ENCODE measurements at regions not wholly inside any gene's neighbourhood (a gene's known extent, or its start where the extent isn't known, plus 50 kb on each side); places are given as distances from the start of the nearest gene placed in this dataset.
"Not testable (repeated sequence)": the region's sequence is repeated elsewhere in the genome, so short reads cannot be mapped to it uniquely, and the experiment has no call there.

DNA sequence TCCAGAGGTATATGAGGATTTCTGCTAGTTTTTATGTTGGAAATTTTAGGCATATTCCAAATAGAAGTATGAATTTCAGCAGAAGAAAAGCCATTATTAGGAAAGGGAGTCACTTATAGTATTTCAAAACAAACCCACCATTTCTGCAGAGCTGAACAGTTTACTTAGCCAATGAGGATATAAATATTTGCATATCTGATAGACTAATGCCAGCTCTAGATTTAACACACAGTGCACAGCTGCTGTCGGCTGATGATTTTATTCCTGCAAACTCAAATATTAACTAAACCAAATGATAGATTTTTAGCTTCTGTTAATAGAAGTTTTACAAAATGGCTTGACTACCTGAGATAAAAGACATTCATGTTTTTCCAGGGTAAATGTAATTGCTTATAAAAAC lies 375.8 kb upstream of the FANCL start:
- intact Hi-C loops (cut with micrococcal nuclease) = no loop called here

DNA sequence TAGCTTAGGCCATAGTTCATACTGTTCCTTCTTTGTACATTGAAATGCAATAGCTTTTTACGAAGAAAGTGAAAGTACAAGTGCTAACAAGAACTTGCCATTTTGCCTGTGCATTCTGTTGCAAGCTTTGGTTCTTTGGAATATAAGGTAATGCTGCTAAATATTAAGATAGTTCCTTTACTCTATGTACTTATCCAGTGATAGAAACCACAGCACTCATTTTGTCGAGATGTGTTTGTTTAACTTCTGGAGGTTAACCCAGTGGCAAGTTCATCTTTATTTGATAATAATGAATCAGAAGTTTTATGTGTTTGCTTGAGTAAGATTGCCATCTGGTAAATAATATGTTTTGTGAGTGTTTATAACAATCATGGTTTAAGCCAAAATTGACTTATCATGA lies 373.1 kb upstream of the FANCL start:
- no peak for DNase-seq (ENCODE audit: low spot score)
- Mint-ChIP-seq H3K27me3 (ENCODE audit: low read depth) (peaks cover under 1% of the 10 kb centered on the region), H3K9me3 (no peaks in the 10 kb centered on the region), H3K4me1 (ENCODE audit: low read depth) (no peaks in the 10 kb centered on the region), H3K27ac (no peak overlapping the region), H3K36me3 (ENCODE audit: low read depth) (no peaks in the 10 kb centered on the region), H3K4me3 (ENCODE audit: low read depth) (no peak overlapping the region)
- intact Hi-C loops (cut with micrococcal nuclease) = no loop called here

More for the DNA sequence above, 375.8 kb upstream of the FANCL start:
- Mint-ChIP-seq H3K36me3 (ENCODE audit: low read depth) (no peaks in the 10 kb centered on the region), H3K4me1 (ENCODE audit: low read depth) (no peaks in the 10 kb centered on the region), H3K9me3 (no peaks in the 10 kb centered on the region), H3K4me3 (ENCODE audit: low read depth) (no peak overlapping the region), H3K27me3 (ENCODE audit: low read depth) (peaks cover 4% of the 10 kb centered on the region), H3K27ac (no peak overlapping the region)
- DNase-seq (ENCODE audit: low spot score) = no peak

DNA sequence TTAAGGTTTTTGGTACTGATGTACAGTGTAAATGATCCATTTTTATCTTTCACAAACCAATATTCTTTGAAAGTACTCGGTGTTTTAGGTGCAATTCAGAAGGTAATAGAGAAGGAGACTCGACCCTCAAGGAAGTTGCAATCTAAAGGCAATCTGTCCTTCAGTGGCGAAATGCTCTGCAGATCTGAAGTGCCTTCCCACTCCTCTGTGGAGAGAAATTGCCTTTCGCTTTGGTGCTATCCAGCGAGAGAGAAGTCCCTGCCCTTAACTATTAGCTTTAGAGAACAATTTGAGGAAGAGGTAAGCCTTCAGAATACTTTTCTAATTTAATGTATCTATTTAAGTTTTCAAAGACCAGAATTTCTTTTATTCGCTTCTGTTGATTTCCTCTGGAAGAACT lies 371.8 kb upstream of the FANCL start:
- DNase-seq (ENCODE audit: low spot score) = no peak
- no peak overlapping the region for H3K4me3 Mint-ChIP-seq (ENCODE audit: low read depth)
- intact Hi-C loops (cut with micrococcal nuclease) = no loop called here
- no peak overlapping the region for H3K27ac Mint-ChIP-seq
- H3K9me3 Mint-ChIP-seq = no peaks in the 10 kb centered on the region
- no peaks in the 10 kb centered on the region for H3K36me3 Mint-ChIP-seq (ENCODE audit: low read depth)
- no peaks in the 10 kb centered on the region for H3K4me1 Mint-ChIP-seq (ENCODE audit: low read depth)
- H3K27me3 Mint-ChIP-seq (ENCODE audit: low read depth) = no peaks in the 10 kb centered on the region

DNA sequence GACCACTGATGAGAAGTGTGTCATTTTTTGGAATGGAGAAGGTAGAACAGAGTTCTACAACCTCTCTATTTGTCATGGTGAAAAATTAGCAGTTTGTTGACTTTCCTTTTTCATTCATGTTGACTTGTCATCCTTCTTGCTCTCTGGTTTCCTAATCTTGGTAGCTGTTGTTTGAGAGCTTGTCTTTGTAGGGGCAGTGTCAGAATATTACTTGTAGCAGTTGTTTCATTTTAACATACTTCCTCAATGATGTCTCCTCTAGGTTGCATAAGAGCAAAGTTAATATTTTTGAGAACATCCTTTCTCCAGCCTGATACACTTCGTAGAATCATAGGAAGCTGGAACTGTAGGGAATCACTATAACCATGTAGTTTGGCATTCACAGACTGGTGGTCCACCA lies 368.2 kb upstream of the FANCL start:
- Mint-ChIP-seq H3K4me1 (ENCODE audit: low read depth) (no peaks in the 10 kb centered on the region), H3K27me3 (ENCODE audit: low read depth) (no peaks in the 10 kb centered on the region), H3K36me3 (ENCODE audit: low read depth) (no peaks in the 10 kb centered on the region), H3K4me3 (ENCODE audit: low read depth) (no peak overlapping the region), H3K9me3 (no peaks in the 10 kb centered on the region), H3K27ac (no peak overlapping the region)
- DNase-seq (ENCODE audit: low spot score) = no peak
- intact Hi-C loops (cut with micrococcal nuclease) = no loop called here

DNA sequence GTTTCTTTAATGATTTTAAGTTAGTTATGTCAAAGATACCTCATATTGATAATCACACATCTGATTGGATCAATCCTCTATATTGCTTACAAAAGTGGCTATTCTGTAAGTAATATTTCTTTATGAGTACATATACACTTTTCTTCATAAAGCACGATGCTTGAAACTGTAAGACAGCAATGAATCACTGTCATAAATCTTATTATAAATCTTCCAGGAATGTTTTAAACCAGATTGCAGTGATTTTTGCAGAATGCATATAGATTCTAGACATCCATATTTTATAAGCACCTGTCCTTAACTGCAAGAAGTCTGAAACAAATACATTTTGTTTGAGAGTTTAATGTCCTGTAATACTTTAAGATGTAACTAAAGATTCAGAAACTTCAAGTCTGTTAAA lies 367.0 kb upstream of the FANCL start:
- H3K4me3 Mint-ChIP-seq (ENCODE audit: low read depth) = no peak overlapping the region
- no peaks in the 10 kb centered on the region for H3K4me1 Mint-ChIP-seq (ENCODE audit: low read depth)
- intact Hi-C loops (cut with micrococcal nuclease) = no loop called here
- H3K9me3 Mint-ChIP-seq = no peaks in the 10 kb centered on the region
- no peak overlapping the region for H3K27ac Mint-ChIP-seq
- H3K27me3 Mint-ChIP-seq (ENCODE audit: low read depth) = no peaks in the 10 kb centered on the region
- no peaks in the 10 kb centered on the region for H3K36me3 Mint-ChIP-seq (ENCODE audit: low read depth)
- no peak for DNase-seq (ENCODE audit: low spot score)

DNA sequence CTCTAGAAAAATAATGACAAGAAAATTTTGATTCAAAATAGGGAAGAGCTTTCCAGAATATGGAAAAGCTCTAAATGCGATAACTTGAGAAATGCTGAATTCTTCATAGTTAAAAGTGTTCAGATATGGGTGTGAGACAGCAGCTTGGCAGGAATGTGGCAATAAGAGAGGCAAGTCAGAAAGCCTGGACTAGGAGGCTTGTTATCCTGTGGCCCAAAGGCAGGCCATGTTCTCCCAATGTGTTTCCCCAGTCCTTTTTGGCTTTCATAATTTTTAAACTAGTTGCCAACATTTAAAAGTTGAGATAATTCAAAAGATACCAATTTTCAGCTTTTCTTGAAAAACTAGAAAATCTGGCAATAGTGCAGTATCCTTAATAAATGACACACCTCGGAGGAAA lies 366.3 kb upstream of the FANCL start:
- Mint-ChIP-seq H3K36me3 (ENCODE audit: low read depth) (no peaks in the 10 kb centered on the region), H3K9me3 (no peaks in the 10 kb centered on the region), H3K27ac (no peak overlapping the region), H3K4me1 (ENCODE audit: low read depth) (no peaks in the 10 kb centered on the region), H3K4me3 (ENCODE audit: low read depth) (no peak overlapping the region), H3K27me3 (ENCODE audit: low read depth) (no peaks in the 10 kb centered on the region)
- intact Hi-C loops (cut with micrococcal nuclease) = no loop called here
- DNase-seq (ENCODE audit: low spot score) = no peak

DNA sequence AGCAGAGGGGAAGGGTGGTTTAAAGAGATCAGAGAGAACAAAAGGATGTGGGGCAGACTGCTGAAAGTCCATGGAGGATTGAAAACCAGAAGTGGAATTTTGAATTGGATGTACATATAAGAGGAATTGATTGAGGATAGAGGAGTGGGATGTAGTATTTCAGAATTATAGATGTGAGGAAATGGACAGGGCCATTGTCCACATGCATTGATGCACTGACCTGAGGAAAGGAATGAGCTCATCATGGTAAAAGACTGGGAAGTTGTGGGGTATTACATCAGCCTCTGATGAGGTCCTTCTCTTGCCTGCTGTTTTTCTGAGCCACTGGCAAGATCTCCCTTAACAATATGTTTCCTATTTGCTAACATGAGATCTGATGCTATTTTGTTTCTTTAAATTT lies 365.7 kb upstream of the FANCL start:
- Mint-ChIP-seq H3K4me3 (ENCODE audit: low read depth) (no peak overlapping the region), H3K27me3 (ENCODE audit: low read depth) (no peaks in the 10 kb centered on the region), H3K36me3 (ENCODE audit: low read depth) (no peaks in the 10 kb centered on the region), H3K4me1 (ENCODE audit: low read depth) (no peaks in the 10 kb centered on the region), H3K9me3 (no peaks in the 10 kb centered on the region), H3K27ac (no peak overlapping the region)
- intact Hi-C loops (cut with micrococcal nuclease) = no loop called here
- DNase-seq (ENCODE audit: low spot score) = no peak

DNA sequence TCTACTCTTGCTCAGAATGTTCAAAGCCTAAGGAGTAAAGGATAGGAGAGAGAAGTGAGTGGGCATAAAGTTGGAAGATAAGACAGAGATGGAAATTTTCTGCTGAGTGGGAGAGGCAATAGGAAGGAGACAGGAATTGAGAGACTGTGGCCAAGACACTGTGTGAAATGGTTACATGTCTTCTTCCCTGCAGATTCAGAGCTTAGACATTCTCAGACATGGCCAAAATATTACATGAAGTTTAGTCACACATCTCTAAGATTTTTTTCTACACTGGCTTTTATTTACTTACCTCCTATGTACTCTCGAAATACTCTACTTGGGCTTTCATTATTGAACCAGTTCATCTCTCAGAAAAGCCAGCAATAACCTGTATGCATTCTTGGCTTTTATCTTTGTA lies 363.0 kb upstream of the FANCL start:
- no peaks in the 10 kb centered on the region for H3K9me3 Mint-ChIP-seq
- DNase-seq (ENCODE audit: low spot score) = no peak
- no peaks in the 10 kb centered on the region for H3K36me3 Mint-ChIP-seq (ENCODE audit: low read depth)
- H3K4me1 Mint-ChIP-seq (ENCODE audit: low read depth) = no peaks in the 10 kb centered on the region
- intact Hi-C loops (cut with micrococcal nuclease) = no loop called here
- H3K27me3 Mint-ChIP-seq (ENCODE audit: low read depth) = no peaks in the 10 kb centered on the region
- no peak overlapping the region for H3K27ac Mint-ChIP-seq
- no peak overlapping the region for H3K4me3 Mint-ChIP-seq (ENCODE audit: low read depth)

DNA sequence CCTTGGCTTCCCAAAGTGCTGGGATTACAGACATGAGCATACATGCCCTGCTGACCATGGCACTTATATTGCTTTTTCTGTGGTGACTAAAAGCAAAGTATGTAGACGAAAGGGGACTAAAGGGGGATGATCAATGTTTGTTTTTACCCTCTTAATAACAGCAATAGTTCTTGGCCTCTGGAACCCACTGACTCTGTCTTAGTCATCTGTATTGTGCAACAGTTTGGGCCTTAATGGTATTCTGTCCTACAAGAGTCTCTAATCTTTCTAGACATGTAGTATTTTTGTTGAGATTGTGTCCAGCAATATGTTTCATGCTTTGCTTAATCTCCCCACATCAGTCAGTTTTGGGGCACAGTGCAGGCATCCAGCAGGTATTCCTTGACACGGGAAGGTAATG lies 359.9 kb upstream of the FANCL start:
- DNase-seq (ENCODE audit: low spot score) = no peak
- H3K9me3 Mint-ChIP-seq = no peaks in the 10 kb centered on the region
- H3K4me3 Mint-ChIP-seq (ENCODE audit: low read depth) = no peak overlapping the region
- H3K4me1 Mint-ChIP-seq (ENCODE audit: low read depth) = no peaks in the 10 kb centered on the region
- no peaks in the 10 kb centered on the region for H3K27me3 Mint-ChIP-seq (ENCODE audit: low read depth)
- intact Hi-C loops (cut with micrococcal nuclease) = no loop called here
- no peaks in the 10 kb centered on the region for H3K36me3 Mint-ChIP-seq (ENCODE audit: low read depth)
- H3K27ac Mint-ChIP-seq = no peak overlapping the region

DNA sequence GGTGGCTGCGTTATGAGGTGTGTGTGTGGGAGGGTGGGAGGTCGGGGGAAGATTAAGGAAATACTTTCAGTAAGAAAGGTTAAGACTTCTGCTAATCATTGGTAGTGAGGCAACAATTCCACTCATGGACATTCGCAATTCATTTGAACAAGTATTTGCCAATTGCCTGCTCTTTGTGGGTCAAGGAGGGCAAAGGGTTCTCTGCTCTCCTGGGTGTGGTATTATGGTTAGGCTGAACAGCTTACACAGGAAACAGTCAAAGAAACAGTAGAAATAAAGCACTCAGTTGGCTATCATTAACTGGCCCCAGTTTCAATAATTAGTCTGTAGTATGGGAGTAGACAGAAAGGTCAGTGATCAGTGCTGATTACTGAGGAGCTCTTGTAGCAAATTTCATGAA lies 357.0 kb upstream of the FANCL start:
- DNase-seq (ENCODE audit: low spot score) = no peak
- Mint-ChIP-seq H3K4me3 (ENCODE audit: low read depth) (no peak overlapping the region), H3K9me3 (no peaks in the 10 kb centered on the region), H3K27ac (no peak overlapping the region), H3K4me1 (ENCODE audit: low read depth) (no peaks in the 10 kb centered on the region), H3K36me3 (ENCODE audit: low read depth) (no peaks in the 10 kb centered on the region), H3K27me3 (ENCODE audit: low read depth) (no peaks in the 10 kb centered on the region)
- intact Hi-C loops (cut with micrococcal nuclease) = no loop called here

DNA sequence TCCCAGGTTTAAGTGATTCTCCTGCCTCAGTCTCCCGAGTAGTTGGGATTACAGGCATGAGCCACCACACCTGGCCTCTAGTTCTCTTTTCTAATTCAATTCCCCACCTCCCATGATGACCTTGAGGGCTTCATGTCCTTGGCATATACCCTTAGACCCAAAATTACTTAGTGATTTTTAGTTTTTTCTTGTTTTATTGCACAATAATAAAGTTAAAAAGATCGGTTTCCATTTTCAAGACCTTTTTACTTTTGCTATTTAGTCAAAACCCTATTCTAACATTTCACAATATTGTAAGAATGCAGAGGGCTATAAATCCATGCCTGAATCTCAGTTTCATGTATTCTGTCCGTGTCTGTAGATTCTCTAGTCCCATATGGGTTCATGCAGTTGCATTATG lies 354.6 kb upstream of the FANCL start:
- no peaks in the 10 kb centered on the region for H3K36me3 Mint-ChIP-seq (ENCODE audit: low read depth)
- intact Hi-C loops (cut with micrococcal nuclease) = no loop called here
- no peaks in the 10 kb centered on the region for H3K4me1 Mint-ChIP-seq (ENCODE audit: low read depth)
- no peaks in the 10 kb centered on the region for H3K27me3 Mint-ChIP-seq (ENCODE audit: low read depth)
- no peak for DNase-seq (ENCODE audit: low spot score)
- H3K27ac Mint-ChIP-seq = no peak overlapping the region
- H3K9me3 Mint-ChIP-seq = no peaks in the 10 kb centered on the region
- no peak overlapping the region for H3K4me3 Mint-ChIP-seq (ENCODE audit: low read depth)

DNA sequence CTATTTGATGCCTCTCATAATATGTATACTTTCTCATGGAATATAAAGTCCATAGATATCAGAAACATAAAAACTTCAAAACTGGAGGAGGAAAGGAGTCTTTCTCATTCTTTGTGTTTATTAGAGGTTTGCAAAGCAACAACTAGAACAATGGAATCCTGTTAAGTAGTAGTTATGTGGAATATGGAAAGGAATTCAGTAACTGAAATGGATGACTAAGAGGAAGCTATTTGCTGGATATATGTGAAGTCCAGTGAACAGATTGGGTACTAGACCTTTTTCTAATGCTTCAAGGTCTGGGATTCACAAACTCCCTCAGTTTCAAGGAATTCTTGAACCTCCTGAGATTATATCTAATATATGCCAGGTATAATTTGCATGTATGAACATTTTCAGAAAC lies 353.6 kb upstream of the FANCL start:
- H3K4me3 Mint-ChIP-seq (ENCODE audit: low read depth) = no peak overlapping the region
- no peaks in the 10 kb centered on the region for H3K27me3 Mint-ChIP-seq (ENCODE audit: low read depth)
- DNase-seq (ENCODE audit: low spot score) = no peak
- no peaks in the 10 kb centered on the region for H3K36me3 Mint-ChIP-seq (ENCODE audit: low read depth)
- H3K9me3 Mint-ChIP-seq = no peaks in the 10 kb centered on the region
- no peak overlapping the region for H3K27ac Mint-ChIP-seq
- intact Hi-C loops (cut with micrococcal nuclease) = no loop called here
- H3K4me1 Mint-ChIP-seq (ENCODE audit: low read depth) = no peaks in the 10 kb centered on the region

DNA sequence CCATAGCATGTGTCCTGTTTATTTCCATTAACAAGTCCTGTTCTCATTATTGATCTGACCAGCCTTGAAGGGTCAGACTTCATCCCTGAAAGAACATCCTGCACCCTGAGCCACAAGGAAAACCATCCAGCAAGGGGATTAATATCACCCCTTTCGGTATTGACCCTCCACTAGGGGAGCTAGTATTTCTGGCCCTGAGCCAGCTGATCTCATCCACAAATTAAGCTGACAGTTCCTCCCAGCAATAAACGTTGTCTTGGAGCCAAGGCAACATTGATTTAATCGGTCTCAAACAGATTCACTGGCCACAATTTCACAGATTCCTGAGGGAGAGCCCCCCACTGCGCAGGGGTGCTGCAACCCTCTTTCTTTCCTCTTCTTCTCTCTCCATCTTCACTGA lies 353.1 kb upstream of the FANCL start:
- Mint-ChIP-seq H3K27me3 (ENCODE audit: low read depth) (no peaks in the 10 kb centered on the region), H3K4me3 (ENCODE audit: low read depth) (no peak overlapping the region), H3K27ac (no peak overlapping the region), H3K4me1 (ENCODE audit: low read depth) (no peaks in the 10 kb centered on the region), H3K9me3 (no peaks in the 10 kb centered on the region), H3K36me3 (ENCODE audit: low read depth) (no peaks in the 10 kb centered on the region)
- no peak for DNase-seq (ENCODE audit: low spot score)
- intact Hi-C loops (cut with micrococcal nuclease) = no loop called here

DNA sequence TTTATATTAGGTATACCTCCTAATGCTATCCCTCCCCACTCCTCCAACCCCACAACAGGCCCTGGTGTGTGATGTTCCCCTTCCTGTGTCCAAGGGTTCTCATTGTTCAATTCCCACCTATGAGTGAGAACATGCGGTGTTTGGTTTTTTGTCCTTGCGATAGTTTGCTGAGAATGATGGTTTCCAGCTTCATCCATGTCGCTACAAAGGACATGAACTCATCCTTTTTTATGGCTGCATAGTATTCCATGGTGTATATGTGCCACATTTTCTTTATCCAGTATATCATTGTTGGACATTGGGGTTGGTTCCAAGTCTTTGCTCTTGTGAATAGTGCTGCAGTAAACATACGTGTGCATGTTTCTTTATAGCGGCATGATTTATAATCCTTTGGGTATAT lies 345.1 kb upstream of the FANCL start:
- H3K4me1 Mint-ChIP-seq (ENCODE audit: low read depth); H3K27me3 Mint-ChIP-seq (ENCODE audit: low read depth); DNase-seq (ENCODE audit: low spot score); H3K27ac Mint-ChIP-seq; intact Hi-C loops (cut with micrococcal nuclease); H3K9me3 Mint-ChIP-seq; H3K36me3 Mint-ChIP-seq (ENCODE audit: low read depth); H3K4me3 Mint-ChIP-seq (ENCODE audit: low read depth): not testable (repeated sequence)
